Epithelial cell of esophagus (primary cell): ENCODE measurements at regions not wholly inside any gene's neighbourhood (a gene's known extent, or its start where the extent isn't known, plus 50 kb on each side); places are given as distances from the start of the nearest gene placed in this dataset.
"Not testable (repeated sequence)": the region's sequence is repeated elsewhere in the genome, so short reads cannot be mapped to it uniquely, and the experiment has no call there.

ENCODE experiments used
- DNase-seq: peaks from one replicate; pipeline ENCODE4 v3.0.0; 2010; ENCODE audit warnings: low read depth
- H3K4me3 ChIP-seq: 2 replicates; pipeline ENCODE4 v1.5.1; 2011; ENCODE audit warnings: mild to moderate bottlenecking, low read length, control low read depth
- TF ChIP-seq, protein P1 (sequence below): IDR thresholded peaks from 2 replicates; pipeline ENCODE4 v1.5.1; 2011; ENCODE audit warnings: low read depth, mild to moderate bottlenecking, low read length, control low read depth, inconsistent platforms; ENCODE audit not compliant: insufficient read depth; ENCODE audit errors: missing control alignments

DNA sequence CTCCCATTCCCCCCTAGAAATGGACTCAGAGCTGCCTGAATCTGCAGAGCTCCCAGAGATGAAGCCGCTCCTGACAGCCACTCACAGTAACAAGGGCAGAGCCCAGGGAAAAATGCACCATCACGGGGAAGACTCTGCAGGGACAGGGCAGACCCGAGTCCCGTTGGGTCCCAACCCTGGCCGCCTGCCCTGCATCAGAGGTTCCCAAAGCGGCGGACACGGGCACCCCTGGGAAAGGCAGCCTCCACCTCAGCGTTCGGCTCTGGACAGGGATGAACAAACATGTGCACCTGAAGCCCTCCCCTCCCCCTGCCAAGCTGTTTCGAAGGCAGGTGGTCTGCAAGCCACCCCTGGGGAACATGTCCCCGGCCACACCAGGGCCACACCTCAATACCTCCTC lies 320.4 kb downstream of the ADGRD1 start:
- DNase-seq, result no peak
- TF ChIP-seq, protein P1, sequence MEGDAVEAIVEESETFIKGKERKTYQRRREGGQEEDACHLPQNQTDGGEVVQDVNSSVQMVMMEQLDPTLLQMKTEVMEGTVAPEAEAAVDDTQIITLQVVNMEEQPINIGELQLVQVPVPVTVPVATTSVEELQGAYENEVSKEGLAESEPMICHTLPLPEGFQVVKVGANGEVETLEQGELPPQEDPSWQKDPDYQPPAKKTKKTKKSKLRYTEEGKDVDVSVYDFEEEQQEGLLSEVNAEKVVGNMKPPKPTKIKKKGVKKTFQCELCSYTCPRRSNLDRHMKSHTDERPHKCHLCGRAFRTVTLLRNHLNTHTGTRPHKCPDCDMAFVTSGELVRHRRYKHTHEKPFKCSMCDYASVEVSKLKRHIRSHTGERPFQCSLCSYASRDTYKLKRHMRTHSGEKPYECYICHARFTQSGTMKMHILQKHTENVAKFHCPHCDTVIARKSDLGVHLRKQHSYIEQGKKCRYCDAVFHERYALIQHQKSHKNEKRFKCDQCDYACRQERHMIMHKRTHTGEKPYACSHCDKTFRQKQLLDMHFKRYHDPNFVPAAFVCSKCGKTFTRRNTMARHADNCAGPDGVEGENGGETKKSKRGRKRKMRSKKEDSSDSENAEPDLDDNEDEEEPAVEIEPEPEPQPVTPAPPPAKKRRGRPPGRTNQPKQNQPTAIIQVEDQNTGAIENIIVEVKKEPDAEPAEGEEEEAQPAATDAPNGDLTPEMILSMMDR, result no peak
- H3K4me3 ChIP-seq, result no peak overlapping the region

DNA sequence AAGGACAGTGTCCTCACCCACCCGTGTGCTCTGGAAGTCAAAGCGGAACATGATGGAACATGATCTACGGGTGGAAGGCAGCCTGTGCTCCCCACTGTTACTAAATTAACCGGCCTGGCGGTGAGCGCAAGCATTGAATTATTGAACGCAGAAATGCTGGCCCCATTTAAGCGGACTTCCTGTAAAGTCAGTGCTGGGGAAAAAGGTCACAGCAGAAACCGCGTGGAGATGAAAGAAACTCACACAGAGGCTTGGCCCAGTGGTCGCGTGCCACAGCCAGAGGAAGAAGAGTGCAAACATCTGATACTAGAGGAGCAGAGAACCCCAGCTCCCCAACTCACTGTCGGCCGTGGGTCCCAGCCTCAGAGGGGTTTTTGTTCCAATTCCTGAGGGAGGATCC lies 321.2 kb downstream of the ADGRD1 start:
- TF ChIP-seq, protein P1, result no peak
- no peak overlapping the region for H3K4me3 ChIP-seq
- DNase-seq, result no peak

GRCh38 chr12:131275824-131276223 lies 322.1 kb downstream of the ADGRD1 start:
- H3K4me3 ChIP-seq, result no peak overlapping the region
- TF ChIP-seq, protein P1, result no peak
- DNase-seq, result no peak

- TF ChIP-seq, protein P1, result no peak
- no peak overlapping the region for H3K4me3 ChIP-seq
- DNase-seq, result no peak
Measured at GRCh38 chr12:131276501-131277185, 322.9 kb downstream of the ADGRD1 start.

DNA sequence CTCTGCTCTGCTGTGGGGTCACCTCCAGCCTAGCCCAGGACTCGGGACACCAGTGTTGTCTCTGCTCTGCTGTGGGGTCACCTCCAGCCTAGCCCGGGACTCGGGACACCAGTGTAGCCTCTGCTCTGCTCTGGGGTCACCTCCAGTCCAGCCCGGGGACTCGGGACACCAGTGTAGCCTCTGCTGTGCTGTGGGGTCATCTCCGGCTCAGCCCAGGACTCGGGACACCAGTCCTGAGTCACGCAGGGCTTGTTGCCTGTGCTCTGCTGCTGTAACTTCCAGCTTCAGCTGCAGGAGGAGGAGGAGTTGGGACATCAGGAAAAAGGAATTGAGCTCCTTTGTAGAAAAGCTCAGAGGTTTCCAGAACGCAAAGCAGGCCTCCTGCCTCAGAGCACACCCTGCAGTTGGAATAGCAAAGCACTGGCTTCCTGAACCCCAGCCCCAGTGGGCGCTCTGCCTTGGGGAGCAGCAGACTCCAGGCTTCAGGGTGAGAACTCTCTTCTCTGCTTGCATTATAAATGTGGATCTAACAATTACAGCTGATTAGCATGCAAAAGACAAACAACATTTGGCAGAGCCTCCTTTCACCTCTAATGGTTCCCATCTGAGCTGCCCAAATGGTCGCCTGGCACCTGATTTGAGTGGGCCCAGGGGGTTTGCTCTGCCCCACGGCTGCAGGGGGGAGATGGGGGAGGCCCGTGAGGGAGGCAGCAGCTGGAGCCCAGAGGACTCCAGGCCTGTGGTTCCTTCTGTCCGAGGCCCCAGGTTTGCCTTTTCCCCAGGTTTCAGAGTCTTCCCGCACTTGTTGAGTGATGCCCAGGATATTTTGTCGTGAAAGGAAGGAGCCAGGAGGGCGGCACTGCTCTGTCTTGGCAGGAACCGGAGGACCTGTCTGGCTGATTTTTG lies 323.7 kb downstream of the ADGRD1 start:
- H3K4me3 ChIP-seq, DNase-seq: not testable (repeated sequence)

- not testable (repeated sequence) for H3K4me3 ChIP-seq, DNase-seq
Measured at GRCh38 chr12:131278451-131279115, 324.9 kb downstream of the ADGRD1 start.

DNA sequence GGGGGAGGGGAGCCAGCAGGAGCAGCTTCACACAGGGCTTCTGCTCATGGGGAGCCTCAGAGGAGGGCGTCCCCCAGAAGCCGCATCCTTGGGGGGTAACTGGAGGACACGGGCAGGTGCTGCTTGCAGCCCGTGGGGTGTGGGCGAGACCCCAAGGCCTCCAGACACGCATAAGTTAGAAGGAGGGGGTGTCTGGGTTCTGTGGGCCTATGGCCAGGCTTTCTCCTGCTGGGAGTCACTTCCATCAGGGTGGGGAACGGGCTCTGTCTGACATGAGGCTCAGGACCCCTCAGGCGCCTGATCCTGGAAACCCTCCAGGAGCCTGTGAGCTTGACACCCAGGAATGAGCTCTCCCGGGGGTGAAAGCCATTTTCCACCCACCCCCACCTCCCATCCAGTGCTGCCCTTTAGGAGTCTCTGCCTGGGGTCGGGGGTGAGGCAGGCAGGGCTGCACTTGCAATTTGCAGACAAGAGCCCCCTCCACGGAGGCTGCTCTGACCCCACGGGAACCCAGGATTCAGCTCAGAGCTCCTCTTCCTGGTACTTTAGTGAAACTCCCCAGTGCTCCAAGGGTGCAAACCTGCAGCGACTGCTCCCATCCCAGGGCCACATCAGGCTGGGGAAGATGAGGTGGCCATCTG lies 325.7 kb downstream of the ADGRD1 start:
- DNase-seq, result no peak
- TF ChIP-seq, protein P1, result no peak
- H3K4me3 ChIP-seq, result no peak overlapping the region
